KBM-7 (cell line): ENCODE measurements at regions not wholly inside any gene's neighbourhood (a gene's known extent, or its start where the extent isn't known, plus 50 kb on each side); places are given as distances from the start of the nearest gene placed in this dataset.
A peak's percentile ranks its signal among the peaks of the same experiment; 100 is the strongest.

Experiments
- DNase-seq: peaks from one replicate; pipeline ENCODE4 v3.0.0-alpha.2; 2015
- in situ Hi-C: fragments of 300-500 bp; cut with MboI; formaldehyde crosslinking; loops from 2 replicates; pipeline ENCODE4 v1.14.3; 2020; ENCODE audit warnings: low sequenced_read_pairs, low pct_unique_long_range_greater_than_20kb, mixed read lengths

DNA sequence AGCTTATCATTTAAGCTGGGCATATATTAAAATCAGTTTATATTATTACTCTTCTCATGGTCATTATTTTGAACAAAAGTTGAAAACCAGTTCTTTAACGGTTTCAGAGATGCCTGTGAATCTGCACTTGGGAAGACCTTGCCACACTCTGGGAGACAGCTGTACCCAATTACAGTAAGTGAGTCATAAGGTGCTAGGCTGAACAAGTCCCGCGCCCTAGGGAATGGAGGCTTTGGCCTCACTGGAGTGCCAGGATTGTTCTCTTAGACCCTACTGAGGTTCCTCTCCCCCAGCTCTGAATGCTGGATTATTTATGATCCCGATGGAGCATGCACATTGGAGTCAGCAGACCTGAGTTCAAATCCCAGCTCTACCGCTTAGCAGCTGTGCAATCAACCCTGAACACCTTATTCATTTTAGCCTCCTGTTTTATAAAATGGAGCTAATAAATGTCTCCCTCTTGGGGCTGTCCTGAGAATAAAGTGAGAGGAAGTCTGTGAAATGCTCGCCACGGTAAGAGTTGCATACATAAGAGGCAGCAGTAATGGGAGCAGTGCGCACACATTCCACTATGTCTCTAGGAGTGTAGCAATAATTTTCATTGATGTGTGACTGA lies 266.2 kb downstream of the FOXD2 start:
- DNase-seq: no peak
- in situ Hi-C loops: loop anchor here (25.0 kb wide), 2 partner anchors 267 to 517 kb away; partner anchors contain the start of genes FOXD2 and PDZK1IP1

DNA sequence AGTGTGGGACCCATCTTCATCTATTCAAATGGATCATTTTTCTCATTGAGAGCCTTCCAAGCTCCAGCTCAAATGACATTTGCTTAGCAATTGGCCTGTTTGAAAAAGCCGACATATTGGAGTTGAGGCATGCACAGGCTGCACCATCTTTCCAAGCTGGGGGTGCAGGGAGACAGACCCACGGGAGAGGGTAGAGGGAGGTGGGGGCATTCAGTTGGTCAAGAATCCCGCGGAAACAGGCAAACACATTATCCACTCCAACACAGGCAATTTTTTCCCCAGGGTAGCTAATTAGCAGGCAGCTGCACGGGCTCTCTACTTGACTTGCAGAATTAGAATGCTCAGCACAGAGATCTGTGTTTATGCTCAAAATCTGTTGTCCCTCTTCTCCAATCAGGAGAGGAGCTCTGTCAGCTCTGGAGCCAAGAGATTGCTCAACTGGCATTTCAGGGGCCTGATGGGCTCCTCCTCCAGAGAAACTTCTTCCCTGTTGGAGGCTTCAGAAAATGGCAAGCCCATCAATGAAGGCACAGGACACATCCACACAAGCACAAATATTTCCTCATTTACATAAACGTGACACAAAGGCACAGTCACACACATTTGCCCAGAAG lies 267.8 kb downstream of the FOXD2 start:
- DNase-seq: no peak
- in situ Hi-C loops: loop anchor here (25.0 kb wide), 2 partner anchors 268 to 518 kb away; partner anchors contain the start of genes FOXD2 and PDZK1IP1

DNA sequence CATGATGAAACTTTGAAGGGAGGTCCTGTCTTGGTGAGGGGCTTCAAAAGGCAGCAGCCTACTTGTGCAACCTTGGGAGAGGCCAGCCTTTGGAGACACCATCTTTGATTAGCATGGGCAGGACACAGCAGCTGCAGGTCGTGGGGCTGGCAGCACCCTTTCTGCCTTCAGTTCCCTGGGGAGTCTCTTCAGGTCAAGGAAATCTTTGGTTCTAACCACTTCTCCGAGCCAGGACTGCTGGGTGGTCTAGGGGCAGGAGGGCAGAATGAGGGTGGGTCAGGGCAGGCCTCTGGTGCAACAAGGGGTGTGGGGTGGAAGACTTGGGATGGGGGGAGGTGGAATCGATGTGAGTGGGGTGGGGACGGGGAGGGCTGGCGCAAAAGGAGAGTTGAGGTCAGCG lies 269.7 kb downstream of the FOXD2 start:
- DNase-seq: no peak
- in situ Hi-C loops: loop anchor here (25.0 kb wide), 2 partner anchors 270 to 520 kb away; partner anchors contain the start of genes FOXD2 and PDZK1IP1

- in situ Hi-C loops: loop anchor here (25.0 kb wide), 2 partner anchors 271 to 521 kb away; partner anchors contain the start of genes FOXD2 and PDZK1IP1
- DNase-seq: no peak
These were observed 270.2 kb downstream of the FOXD2 start for GRCh38 chr1:47708019-47708535.

DNA sequence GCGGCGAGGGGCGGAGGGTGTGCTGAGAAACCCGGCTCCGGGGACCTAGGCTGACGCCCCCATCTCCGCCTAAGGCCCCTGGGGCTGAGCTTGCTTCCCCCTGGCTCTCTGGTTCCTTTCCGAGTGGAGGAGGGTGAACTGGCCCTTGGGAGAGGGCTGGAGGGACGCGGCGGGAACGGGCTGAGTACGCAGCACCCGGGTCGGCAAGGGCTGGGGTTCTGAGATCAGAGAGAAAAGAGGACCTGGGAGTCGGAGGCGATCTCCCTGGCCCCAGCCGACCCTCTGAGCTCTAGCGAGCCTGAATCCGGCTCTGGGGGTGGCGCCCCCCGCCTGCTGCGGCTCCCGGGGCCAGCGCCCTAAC lies 270.8 kb downstream of the FOXD2 start:
- DNase-seq: no peak
- in situ Hi-C loops: loop anchor here (25.0 kb wide), 2 partner anchors 271 to 521 kb away; partner anchors contain the start of genes FOXD2 and PDZK1IP1

DNA sequence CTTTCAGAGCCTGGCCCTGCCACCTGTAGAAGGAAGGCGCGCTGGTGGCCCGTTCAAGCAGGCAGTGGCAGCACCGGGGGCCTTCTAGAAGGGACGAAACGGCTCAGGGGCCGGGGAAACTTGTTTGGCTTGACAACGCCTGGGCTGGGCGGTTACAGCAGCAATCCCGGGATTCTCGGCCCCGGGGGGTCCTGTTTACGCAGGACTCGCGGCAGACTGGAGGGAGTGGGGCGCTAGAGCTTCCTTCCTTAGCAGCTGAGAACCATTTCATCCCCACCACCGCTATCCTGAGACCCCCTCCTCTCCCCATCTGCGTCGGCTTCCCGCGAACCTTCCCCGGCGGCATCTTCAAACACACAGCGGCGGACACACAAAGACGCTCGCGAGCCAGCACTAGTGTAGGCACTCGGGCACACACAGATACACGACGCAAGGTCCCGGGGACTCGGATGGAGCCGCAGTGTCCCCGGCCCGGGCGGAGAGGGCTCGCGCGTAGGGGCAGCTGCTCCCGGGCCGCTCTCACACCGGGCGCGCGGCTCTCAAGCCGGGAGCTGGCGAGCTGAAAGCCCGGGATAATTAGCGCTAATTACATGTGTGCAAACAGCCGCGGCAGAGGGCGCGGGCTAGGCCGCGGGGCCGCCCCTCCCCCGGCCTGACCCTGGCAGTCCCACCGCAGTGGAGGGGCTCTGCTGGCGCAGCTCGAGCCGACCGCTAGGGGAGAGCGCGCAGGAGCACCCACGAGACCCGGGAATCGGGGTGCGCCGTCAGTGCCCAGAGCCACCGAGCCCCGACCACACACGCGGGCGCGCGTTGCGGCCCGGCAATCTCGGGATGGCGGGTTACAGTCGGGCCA lies 271.4 kb downstream of the FOXD2 start:
- DNase-seq: peak; percentile 60
- in situ Hi-C loops: loop anchor here (25.0 kb wide), 2 partner anchors 272 to 522 kb away; partner anchors contain the start of genes FOXD2 and PDZK1IP1

GRCh38 chr1:47709872-47710231 lies 272.0 kb downstream of the FOXD2 start:
- peak; percentile 50 for DNase-seq
- in situ Hi-C loops: loop anchor here (25.0 kb wide), 2 partner anchors 273 to 523 kb away; partner anchors contain the start of genes FOXD2 and PDZK1IP1

DNA sequence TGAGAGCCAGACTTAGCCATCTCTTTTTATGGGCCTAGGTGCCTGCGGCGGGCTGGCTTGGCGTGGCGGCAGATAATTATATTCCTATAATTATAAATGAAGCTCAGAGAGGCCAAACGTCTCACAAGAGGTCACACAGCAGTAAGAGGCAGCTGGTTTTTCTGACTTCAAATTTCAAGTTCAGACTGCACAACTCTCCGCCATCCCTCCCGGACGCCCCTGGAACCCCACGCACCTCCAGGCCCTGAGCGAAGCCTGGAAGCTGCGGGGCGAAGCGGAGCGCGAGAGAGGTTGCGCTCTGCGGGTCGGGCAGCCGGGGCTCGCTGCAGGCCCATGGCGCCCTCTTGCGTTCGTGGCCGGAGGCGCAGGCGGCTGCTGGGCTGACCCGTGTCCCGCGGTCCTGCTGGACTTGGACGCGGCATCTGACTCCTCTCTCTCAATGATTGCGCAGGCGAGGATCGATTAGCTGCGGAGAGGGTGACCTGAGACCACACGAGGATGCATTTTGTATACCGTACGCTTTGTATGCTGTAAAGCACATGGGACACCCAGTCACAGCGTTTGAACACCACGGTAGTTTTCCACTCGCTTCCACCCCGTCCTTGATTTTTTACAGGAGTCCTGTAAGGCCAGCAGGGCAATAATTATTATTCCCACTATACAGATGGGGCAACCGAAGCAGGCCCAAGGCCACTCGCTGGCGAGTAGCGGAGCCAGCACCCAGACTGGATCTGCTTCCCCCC lies 272.7 kb downstream of the FOXD2 start:
- peak; percentile 68 for DNase-seq
- in situ Hi-C loops: loop anchor here (25.0 kb wide), 2 partner anchors 273 to 523 kb away; partner anchors contain the start of genes FOXD2 and PDZK1IP1
